ENCODE measurements at regions not wholly inside any gene's neighbourhood (a gene's known extent, or its start where the extent isn't known, plus 50 kb on each side); places are given as distances from the start of the nearest gene placed in this dataset.

GRCh38 chr16:82421851-82422250 is 204.9 kb upstream of the CDH13 start:
- no peak overlapping the region for H3K4me3 ChIP-seq (ENCODE audit: low read length)
- TF ChIP-seq CTCF (conservative IDR thresholded peaks at IDR 0.05; ENCODE audit: low read depth, low read length), result no peak

GRCh38 chr16:82419332-82419731 is 207.4 kb upstream of the CDH13 start:
- no peak for DNase-seq (ENCODE audit: low read depth)
- no peak for TF ChIP-seq CTCF (conservative IDR thresholded peaks at IDR 0.05; ENCODE audit: low read depth, low read length)
- no peak overlapping the region for H3K4me3 ChIP-seq (ENCODE audit: low read length)

More at GRCh38 chr16:82421851-82422250, 204.9 kb upstream of the CDH13 start:
- no peak for DNase-seq (ENCODE audit: low read depth)

GRCh38 chr16:82414476-82414875 is 212.3 kb upstream of the CDH13 start:
- DNase-seq (ENCODE audit: low read depth), result no peak
- no peak overlapping the region for H3K4me3 ChIP-seq (ENCODE audit: low read length)
- no peak for TF ChIP-seq CTCF (conservative IDR thresholded peaks at IDR 0.05; ENCODE audit: low read depth, low read length)

- H3K4me3 ChIP-seq (ENCODE audit: low read length), result no peak overlapping the region
- no peak for DNase-seq (ENCODE audit: low read depth)
- no peak for TF ChIP-seq CTCF (conservative IDR thresholded peaks at IDR 0.05; ENCODE audit: low read depth, low read length)
Measured at GRCh38 chr16:82412770-82413169, 214.0 kb upstream of the CDH13 start.

GRCh38 chr16:82405736-82406135 is 221.0 kb upstream of the CDH13 start:
- TF ChIP-seq CTCF (conservative IDR thresholded peaks at IDR 0.05; ENCODE audit: low read depth, low read length), result no peak
- no peak overlapping the region for H3K4me3 ChIP-seq (ENCODE audit: low read length)
- DNase-seq (ENCODE audit: low read depth), result no peak

- no peak for TF ChIP-seq CTCF (conservative IDR thresholded peaks at IDR 0.05; ENCODE audit: low read depth, low read length)
- DNase-seq (ENCODE audit: low read depth), result no peak
- no peak overlapping the region for H3K4me3 ChIP-seq (ENCODE audit: low read length)
Measured at GRCh38 chr16:82404586-82405315, 222.0 kb upstream of the CDH13 start.

- no peak overlapping the region for H3K4me3 ChIP-seq (ENCODE audit: low read length)
- no peak for TF ChIP-seq CTCF (conservative IDR thresholded peaks at IDR 0.05; ENCODE audit: low read depth, low read length)
- no peak for DNase-seq (ENCODE audit: low read depth)
Measured at GRCh38 chr16:82402665-82403218, 224.0 kb upstream of the CDH13 start.

Measured in retinal pigment epithelial cell (primary cell).